GM23338 (cell line): ENCODE measurements at regions not wholly inside any gene's neighbourhood (a gene's known extent, or its start where the extent isn't known, plus 50 kb on each side); places are given as distances from the start of the nearest gene placed in this dataset.

Experiments
- EZH2phosphoT487 ChIP-seq: fragments of 200-600 bp; sonication (generic); IDR thresholded peaks from one replicate; pipeline ENCODE4 v1.8.1; 2018; ENCODE audit warnings: antibody characterized with exemption; ENCODE audit not compliant: unreplicated experiment
- POLR2AphosphoS5 ChIP-seq: IDR thresholded peaks from 2 replicates; pipeline ENCODE4 v1.6.1; 2016; ENCODE audit warnings: antibody characterized with exemption, low read depth
- TF ChIP-seq, protein P1 (sequence below), 2 experiments: fragments of 200-600 bp in 1 of 2; sonication (generic) in 1 of 2; conservative IDR thresholded peaks; 2 replicates each; pipeline versions ENCODE4 v1.5.1 to v1.6.1; 2016 to 2017; ENCODE audit warnings: antibody characterized with exemption in 2 of 2, low read depth in 2 of 2, mild to moderate bottlenecking in 2 of 2, moderate library complexity in 1 of 2

DNA sequence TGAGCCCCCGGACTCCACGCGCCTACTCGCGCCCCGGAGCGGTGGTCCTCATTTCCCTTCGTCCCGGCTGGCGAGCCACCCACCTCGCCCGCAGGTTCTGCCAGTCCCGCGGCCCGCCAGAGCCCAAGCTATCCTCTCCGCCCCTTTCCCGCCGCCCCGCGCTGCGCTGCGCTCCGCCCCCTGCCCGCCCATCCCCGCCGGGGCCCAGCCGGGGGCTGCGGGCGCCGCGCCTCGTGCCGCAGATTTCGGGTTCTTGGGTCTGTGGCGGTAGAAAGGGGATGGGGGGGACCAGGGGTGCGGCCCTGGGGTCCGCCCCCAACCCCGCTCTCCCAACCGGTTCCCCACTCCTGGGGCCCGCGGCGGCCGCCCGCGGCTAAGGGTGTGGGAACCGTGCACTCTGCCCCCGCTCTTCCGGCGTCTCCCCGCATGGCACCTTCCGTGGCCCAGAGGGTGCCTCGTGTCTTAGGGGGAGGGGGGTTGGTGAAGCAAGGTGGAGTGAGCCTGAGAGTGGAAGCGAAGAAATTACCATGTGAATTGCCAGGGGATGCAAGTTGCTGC, 650.8 kb upstream of the DIPK2B start:
- TF ChIP-seq, protein P1, sequence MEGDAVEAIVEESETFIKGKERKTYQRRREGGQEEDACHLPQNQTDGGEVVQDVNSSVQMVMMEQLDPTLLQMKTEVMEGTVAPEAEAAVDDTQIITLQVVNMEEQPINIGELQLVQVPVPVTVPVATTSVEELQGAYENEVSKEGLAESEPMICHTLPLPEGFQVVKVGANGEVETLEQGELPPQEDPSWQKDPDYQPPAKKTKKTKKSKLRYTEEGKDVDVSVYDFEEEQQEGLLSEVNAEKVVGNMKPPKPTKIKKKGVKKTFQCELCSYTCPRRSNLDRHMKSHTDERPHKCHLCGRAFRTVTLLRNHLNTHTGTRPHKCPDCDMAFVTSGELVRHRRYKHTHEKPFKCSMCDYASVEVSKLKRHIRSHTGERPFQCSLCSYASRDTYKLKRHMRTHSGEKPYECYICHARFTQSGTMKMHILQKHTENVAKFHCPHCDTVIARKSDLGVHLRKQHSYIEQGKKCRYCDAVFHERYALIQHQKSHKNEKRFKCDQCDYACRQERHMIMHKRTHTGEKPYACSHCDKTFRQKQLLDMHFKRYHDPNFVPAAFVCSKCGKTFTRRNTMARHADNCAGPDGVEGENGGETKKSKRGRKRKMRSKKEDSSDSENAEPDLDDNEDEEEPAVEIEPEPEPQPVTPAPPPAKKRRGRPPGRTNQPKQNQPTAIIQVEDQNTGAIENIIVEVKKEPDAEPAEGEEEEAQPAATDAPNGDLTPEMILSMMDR (conservative IDR thresholded peaks at IDR 0.05; ENCODE audit: low read depth in 2 of 2), result no peak
- TF ChIP-seq POLR2AphosphoS5 (peak; percentile 46; the same call in 1 of the 2 replicates), EZH2phosphoT487 (no peak)
